Activated T-cell treated with anti-CD3 and anti-CD28 coated beads for 48 hours (primary cell): ENCODE measurements at regions not wholly inside any gene's neighbourhood (a gene's known extent, or its start where the extent isn't known, plus 50 kb on each side); places are given as distances from the start of the nearest gene placed in this dataset.

Experiments used
- DNase-seq: peaks from one replicate; pipeline ENCODE4 v3.0.0-alpha.2; 2020; ENCODE audit warnings: low read depth

DNA sequence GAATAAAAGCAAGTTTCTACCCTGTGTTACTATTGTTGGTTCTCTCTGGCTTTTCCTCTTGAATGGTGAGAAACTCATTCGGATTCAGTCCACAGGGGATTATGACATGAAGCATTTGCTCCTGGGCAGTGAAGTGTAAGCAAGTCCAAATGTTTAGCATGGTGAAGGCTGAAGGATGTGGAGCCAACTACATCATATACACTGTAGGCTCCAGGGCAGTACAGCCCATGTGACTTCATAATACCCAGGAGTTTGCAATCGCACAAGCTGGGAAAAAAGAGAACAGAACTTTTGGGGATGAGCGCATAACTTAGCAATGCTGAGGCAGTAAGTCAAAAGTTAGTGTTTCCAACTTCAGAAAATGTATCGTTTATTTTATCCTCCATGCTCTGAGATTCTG, 695.7 kb upstream of the POU3F3 start:
- DNase-seq = no peak

DNA sequence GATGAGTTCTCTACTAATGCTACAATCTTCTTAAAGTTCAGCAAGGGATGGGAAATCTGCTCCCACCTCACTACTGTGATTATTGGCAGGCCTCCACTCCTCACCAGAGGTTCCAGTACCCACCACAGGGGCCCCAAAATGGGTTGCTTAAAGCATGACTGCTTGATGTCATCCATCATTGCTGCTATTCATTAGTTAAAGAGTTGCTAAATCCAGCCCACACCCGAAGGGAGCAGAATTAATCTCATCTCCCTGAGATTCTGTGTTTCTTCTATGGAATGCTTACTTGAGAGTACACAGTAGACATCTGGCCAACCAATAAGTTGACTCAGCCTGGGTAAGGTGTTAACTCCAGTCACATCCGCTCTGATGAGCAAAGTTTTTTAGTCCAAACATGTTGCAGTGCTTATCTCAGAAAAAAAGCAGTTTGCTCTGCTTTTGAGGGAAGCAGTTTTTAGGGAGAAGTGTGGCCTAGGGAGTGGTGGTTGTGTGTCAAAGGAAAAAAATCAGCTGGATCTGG, 690.2 kb upstream of the POU3F3 start:
- DNase-seq = no peak

DNA sequence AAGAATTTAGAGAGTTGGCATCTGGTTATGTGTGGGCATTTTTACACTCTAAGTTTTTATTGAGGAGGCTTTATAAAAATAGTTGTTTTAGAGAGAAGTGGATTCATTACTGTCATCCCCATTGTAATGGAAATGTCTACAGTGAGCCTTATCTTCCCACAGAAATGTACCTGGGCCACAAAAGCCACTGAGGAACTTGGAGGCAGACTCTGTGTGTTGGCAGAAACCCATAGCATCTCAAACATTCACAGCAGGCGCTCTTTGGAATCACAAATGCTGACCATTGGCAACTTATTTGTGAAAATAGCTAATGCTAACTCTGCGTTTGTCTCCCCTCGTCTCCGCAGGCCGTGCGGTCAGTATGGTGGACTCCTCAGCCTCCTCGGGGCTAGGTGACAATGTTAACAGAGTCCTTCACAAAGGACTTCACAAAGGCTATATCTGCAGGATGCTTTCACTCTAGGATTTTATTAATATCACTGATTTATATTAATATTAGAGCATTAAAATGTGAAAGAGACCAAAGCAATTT, 689.1 kb upstream of the POU3F3 start:
- DNase-seq = no peak

DNA sequence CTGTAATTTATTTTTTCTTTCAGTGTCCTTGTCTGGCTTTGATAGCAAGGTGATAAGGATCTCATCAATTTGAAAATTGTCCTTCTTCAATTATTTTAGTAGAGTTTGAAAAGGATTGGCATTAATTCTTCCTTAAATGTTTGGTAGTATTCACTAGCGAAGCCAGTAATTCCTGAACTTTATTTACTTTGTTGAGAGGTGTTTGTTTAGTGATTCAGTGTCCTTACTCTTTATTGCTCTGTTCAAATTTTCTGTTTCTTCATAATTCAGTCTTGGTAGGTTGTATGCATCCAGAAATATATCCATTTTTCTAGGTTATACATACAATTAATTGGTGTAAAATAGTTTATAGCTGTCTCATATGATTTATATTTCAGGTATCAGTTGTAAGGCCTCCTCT, 676.7 kb upstream of the POU3F3 start:
- DNase-seq = no peak

DNA sequence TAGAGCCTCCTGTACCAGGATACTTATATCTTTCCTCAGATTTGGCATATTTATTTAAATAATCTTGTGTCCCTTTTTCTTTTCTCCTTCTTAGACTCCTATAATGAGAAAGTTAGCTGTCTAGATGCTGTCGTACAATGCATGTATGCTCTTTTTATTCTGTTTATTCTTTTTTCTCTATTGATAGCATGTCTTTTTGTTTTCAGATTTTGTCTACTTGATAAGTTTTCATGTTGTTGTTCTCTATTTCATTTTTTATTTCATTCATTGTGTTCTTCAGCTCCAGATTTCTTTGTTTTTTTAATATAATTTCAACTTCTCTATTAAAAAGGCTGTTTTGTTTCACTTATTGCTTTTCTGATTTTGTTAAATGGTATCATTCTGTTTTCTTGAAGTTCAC, 674.3 kb upstream of the POU3F3 start:
- no peak for DNase-seq

DNA sequence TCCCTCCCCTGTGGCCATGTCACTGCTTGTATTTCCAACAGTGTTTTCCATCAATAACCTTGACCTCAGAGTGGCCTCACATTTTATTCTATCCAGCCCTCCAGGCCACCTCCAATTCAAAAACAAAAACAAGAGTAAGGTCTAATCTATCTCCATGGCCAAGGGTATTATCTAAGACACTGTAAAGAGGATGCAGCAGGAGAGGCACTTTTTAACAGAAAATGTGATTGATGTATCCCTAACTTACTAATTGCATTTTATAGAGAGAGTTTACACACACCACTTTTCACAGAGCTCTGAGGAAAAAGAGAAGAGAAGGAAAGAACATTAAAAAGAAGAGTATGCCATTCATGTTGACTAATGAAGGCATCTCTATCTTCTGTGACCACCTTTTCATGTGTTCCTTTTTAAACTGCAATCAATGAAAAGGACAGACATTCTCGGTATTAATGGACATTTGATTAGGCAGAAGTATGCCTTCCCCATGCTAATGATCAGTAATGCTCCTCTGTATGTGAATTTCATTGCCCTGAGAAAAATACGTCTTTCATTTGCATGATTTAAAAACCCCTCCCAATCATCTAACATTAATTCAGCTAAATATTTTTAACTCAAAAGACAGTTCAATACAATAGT, 653.3 kb upstream of the POU3F3 start:
- no peak for DNase-seq

DNA sequence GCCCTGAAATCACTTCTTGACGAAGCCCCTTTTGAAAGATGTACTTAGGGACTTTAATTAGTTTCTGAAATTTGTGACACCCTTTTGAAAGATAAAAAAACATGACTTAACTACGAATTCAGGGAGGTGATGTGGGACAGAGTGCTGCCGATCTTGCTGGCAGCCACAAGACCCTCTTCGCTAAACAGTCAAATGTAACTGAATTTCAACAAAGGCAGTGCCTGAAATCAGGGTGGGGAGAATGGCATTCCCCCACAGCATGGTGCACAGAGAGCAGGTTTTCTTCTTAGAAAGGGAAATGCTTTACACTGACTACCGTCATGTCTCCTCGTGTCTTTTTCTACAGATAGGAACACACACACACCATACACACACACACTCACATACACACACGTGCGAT, 640.2 kb upstream of the POU3F3 start:
- no peak for DNase-seq

DNA sequence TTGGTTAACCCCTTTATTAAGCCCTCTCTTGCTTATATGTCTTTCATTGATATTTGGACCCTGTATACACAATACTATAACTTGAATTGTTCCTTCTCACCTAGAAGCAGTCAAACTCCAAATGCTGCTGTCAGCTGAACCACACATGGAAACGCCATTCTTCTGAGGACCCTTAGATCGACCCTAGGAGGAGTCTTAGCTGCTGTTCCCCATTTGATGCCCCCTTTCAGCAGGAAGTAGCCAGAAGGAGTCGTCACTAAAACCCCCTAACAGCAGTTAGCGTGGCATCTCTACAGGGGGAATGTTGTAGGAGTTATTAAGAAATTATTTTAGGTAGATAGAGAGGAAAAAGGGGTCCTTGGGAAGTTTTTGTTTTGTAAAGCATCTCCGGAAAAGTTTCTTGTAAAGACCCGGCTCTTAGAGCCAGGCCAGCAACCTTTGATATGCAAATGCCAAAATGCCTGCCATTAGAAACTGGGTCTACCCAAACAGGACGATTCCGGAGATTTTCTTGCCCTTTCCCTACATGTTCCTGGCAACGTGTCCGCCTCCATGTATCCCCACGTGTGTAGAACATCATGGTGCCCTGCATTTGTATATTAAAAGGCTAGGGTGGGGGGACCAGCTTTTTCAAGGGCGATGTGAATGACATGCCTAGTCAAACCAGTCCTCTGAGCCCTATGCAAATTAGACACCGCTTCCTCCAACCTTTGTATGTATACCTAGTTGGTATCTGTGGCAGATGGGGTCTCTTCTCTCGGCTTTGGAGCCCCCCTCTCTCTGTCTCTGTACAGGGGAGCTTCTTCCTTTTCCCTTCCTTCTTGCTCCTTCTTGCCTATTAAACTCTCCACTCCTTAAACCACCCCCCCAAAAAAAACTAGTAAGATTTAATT, 638.4 kb upstream of the POU3F3 start:
- no peak for DNase-seq

DNA sequence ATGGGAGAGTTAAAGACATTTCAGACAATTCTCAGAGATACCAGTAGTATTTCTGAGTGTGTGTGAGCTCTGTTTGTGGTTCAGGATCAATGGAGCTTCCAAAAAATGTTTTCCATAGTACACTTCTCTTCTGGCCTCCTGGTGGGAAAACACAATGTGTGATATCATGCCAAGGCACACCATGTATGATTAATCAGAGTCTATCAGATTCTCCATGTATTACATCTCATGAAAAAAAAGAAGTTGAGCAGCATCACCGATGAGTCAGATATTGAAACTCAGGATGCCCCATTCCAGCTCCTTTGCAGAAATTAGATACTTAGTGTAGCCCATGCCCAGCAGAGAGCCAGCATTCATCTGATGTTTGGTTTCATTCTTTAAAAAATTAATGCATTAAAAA, 620.3 kb upstream of the POU3F3 start:
- DNase-seq = no peak

DNA sequence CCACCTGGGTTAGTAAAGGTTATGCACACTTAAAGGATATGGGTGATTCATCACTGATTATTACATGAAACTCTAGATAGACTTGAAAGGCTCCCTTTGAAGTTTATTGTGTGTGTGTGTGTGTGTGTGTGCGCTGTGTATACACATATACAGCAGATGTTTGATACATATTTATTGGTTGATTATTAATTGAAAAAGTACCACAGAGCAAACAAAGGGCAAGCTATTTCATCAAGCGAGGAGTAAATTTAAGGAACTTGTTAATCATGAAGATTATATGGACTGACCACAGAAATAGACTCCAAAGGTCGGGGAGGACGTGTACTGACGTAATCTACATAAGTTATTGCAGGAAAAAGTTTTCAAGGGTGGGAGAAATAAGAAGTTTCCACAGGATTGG, 617.4 kb upstream of the POU3F3 start:
- no peak for DNase-seq

DNA sequence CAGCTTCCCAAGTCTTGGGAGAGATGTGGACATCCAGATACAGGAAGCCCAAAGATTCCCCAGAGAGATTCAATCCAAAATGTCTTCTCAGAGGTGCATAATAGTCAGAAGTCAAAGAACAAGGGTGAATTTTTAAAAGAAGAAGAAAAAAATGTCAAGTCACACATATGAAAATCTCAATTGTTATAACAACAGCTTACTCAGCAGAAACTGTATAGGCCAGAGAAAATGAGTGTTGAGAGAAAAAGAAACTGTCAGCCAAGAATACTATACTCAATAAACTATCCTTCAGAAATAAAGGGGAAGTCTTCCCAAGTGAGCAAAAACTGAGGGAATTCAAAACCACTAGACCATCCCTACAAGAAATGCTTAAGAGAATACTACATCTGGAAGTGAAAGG, 612.9 kb upstream of the POU3F3 start:
- no peak for DNase-seq

DNA sequence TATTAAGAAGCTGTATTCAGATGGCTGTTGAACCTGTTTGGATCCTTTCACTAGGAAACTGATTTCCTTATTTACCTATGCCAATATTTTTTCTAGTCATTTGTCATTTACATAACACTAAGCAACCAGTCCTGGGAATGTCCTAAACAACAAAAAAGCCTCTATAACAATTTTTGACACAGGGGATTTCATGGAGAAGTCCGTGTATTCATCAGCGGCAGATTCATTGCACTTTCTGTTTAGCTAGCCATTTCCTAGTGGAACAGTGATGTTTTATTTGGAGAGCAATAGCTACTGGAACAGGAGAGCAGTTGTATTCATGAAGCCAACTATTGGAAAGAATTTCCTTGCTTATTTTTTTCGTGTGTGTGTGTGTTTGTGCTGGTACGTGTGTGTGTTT, 604.3 kb upstream of the POU3F3 start:
- DNase-seq = no peak

DNA sequence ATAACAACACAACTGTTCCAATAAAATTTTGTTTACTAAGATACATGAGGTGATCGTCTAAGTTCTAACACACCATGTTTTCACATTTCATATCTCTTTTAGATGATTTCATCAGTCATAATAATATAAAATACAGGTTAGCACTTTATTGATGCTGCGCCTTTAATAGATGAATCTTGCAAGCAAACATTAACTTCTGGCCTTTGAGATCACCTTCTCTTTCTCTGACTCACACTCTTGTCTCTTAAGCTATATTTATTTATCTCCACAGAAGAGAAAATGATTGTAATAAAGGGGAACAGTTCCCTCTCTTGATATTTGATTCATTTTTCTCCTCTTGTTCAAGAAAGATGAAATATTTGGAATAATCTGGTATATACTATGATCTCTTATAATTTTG, 603.3 kb upstream of the POU3F3 start:
- no peak for DNase-seq

DNA sequence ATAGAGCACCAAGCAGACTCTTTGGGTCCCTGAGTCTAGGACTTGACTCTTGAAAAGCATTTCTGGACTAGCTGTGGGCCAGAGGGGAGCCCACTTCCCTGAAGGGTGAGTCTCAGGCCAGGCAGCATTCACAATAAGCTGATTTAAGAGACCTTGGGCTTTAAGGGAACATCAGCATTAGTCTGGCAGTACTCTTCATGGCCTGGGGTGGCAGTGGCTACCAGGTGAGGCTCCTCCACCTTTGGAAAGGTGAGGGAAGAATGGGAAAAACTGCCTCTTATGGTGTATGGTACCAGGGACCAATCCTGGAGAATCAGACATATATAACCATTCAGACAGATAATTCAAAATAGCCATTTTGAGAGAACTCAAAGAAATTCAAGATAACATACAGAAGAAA, 599.9 kb upstream of the POU3F3 start:
- no peak for DNase-seq

DNA sequence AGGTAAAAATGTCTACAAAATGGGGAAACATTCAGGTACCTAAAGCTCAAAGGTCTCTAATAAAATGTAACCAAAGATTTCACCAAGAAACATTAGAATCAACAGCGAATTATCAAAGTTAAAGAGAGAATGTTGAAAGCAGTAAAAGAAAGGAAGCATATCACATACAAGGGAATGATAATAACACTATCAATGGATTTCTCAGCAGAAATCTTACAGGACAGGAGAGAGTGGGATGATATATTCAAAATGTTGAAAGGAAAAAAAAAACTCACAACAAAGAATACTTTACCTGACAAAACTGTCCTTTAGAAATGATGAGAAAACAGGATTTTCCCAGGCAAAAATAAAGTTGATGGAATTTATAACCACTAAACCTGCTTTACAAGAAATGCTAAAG, 591.2 kb upstream of the POU3F3 start:
- DNase-seq = no peak

DNA sequence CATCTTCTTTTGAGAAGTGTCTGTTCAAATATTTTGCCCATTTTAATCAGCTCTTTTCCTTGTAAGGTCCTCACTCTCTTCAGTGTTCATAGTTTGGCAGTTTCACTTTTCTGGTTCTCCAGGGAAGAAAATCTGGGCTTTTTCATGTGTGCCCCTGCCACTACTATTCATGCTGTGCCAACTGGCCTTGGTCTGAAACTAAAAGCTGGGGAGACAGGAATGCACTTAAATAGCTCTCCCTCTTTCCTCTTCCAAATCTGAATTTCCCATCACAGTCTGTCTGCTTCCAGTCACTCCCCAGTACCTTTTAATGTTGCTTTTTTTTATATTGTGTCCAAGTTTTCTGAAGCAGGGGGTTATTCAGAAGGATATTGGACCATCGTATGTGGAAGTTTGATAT, 574.3 kb upstream of the POU3F3 start:
- DNase-seq = no peak

DNA sequence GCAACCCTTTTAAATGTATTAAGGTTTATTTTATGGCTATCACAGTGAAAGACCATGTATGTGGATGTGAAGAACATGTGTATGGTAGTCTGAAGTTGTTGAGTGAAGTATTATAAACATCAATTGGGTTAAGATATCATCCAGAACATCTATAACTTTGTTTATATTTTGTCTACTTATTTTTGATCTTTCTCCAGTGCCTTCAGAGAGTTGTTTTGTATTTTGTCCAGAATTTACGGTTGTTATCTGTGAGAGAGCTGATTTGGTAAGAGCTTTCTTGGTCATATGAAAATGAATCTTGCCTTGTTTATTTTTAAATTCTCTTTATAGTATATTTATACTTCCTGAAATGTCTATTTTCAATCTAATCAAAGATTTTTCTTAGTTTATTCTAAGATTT, 573.7 kb upstream of the POU3F3 start:
- no peak for DNase-seq

DNA sequence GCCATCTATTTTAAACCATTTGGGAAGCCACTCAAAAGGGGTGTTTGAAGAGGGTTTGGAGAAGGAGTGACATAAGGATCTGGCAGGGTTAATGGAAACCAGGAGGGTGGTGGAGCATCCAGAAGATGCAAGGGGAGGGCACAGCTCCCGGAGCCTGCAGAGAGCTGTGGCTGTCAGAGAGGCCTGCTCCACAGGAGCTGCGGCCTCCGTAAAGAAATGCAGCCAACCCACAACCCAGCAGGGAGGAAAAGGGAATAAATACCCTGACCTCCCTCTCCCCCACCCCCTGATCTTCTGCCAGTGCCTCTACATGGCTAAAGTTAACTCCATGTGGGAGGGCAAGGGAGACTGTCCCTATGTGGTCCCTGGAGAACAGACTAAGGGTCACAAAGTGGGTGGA, 567.1 kb upstream of the POU3F3 start:
- DNase-seq = no peak

DNA sequence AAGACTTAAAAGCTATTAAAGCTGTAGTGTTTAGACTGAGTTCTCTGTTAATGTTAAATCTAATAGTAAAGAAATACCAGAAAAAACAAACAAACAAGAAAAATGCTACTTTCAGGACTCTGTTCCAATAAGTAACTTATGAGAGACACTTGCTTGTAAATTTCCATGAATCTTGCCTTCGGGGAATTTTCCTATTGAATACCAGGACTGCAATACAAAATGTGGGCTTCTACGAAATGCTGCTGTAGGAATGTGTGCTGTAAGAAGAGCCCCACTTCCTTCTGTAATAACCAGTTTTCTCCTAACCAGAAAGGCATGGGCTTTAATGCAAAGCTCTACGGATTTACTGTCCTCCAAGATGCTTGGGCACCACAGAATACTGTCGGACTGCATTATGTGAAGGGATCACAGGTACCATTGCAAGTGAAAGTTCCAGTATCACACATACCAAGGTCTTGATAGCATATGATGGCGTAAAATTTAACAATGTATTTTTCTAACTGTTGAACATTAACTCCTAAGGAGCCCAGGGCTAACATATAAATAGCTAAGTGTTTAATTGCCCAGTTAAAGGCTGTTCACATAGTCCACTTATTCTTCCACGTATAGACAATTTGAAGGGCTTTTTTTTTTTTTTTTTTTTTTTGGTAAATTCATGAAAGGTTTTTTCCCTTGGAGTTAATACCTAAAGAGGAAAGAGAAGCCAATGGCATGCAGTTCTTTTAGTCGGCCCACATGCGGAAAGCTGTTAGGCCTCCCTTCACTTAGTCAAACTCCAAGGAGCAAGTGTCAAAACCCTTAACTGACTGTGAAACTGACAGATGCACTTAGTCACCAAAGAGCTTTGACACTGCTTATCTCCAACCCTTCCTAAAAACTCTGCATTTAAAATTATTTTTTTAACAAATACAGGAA, 564.0 kb upstream of the POU3F3 start:
- no peak for DNase-seq

DNA sequence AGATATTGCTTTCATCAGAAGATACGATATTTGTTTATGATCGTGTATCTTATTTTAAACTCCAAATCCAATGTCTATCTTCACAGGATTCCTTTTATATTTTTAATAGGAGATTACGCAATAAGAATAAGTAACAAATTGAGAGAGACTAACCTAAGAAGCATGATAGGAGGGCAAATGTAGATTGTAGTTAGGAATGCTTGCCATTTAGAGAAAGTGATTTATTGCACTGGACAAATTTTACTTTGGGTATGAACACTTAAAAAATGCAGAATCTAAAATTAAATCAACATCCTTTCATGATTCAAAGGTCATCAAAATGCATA, 563.4 kb upstream of the POU3F3 start:
- DNase-seq = no peak

DNA sequence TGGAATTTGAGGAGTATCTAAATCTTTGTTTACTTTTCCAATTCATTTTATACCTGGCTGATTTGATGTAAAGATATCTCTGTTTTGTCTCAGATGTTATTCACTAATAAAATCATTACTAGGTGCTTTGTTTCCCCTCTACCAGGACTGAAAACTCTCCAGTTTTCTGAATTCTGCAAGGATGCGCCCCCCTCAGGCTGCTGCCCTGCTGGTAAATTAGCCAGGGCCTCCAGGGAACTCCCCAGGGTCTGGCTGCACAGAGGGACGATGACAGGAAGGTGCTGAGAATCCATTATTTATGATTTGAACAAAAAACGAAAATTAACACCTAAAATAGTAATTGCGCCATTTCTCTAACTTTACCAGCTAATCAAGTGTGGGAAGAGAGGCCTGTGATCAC, 541.2 kb upstream of the POU3F3 start:
- DNase-seq = no peak

DNA sequence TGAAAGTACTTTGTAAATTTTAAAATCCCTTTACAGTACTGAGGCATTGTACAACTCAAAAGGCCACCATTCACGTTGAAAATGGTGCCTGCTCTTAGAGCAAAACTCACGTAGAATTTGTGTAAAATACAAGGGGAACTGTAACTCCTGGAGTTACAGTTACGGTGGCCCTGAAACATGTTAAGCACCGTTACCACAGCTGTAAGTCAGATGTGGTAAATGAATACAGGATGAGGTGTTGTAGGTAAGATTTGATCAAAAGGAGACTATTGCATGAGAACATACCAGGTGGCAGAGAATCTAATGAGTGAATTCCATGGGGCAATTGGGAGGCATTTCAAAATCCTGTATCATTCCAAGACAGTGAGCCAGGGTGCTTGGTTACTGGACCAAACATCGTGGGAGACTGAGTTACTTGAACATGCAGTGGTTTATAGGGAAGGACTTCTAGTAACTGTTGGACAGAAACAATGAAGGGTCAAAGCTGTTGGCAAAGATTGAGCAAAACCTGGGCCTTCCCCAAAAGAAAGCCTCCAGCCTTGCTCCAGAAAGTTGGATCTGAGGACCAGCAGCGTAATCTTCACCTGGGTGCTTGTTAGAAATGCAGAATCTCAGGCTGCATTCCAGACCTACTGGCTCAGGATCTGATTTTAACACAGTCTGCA, 535.8 kb upstream of the POU3F3 start:
- no peak for DNase-seq
